Panc1 (cell line): ENCODE measurements at regions not wholly inside any gene's neighbourhood (a gene's known extent, or its start where the extent isn't known, plus 50 kb on each side); places are given as distances from the start of the nearest gene placed in this dataset.

Experiments used
- ATAC-seq: fragments of 200-7000 bp; cut with Tn5 transposase; 2 replicates; pipeline ENCODE4 v1.9.1; 2020; ENCODE audit warnings: mild to moderate bottlenecking, moderate library complexity
- BruUV-seq: library from RNA; stranded (reverse); fragments of 400-500 nt; replicated peaks from 2 replicates; lab custom pipeline; 2021; lab: Mats Ljungman, UMichigan
- CTCF ChIA-PET: fragments of 300-600 bp; sonication (Branson Sonifier 250); formaldehyde crosslinking; loops from one replicate; lab custom pipeline; 2022; ENCODE audit warnings: antibody characterized with exemption; lab: Charles Lee
- POLR2A ChIA-PET: fragments of 300-600 bp; sonication (Branson Sonifier 250); formaldehyde crosslinking; loops from one replicate; lab custom pipeline; 2022; ENCODE audit warnings: antibody characterized with exemption; lab: Charles Lee
- DNase-seq: peaks from one replicate; pipeline ENCODE4 v3.0.0-alpha.2; 2010; ENCODE audit warnings: low read depth, low spot score
- H3K27ac ChIP-seq: 2 replicates; pipeline ENCODE4 v1.5.1; 2011; ENCODE audit warnings: mild to moderate bottlenecking, low read length, inconsistent platforms
- H3K27me3 ChIP-seq: fragments of 200-500 bp; sonication (Bioruptor generic); 2 replicates; pipeline ENCODE4 v1.6.0; 2014; ENCODE audit warnings: low read length, inconsistent platforms; ENCODE audit not compliant: control insufficient read depth, insufficient read depth
- H3K36me3 ChIP-seq: fragments of 200-500 bp; sonication (Bioruptor generic); 2 replicates; pipeline ENCODE4 v1.5.1; 2014; ENCODE audit warnings: inconsistent platforms, mild to moderate bottlenecking, low read length, moderate library complexity; ENCODE audit not compliant: control insufficient read depth, insufficient read depth
- H3K4me1 ChIP-seq: 2 replicates; pipeline ENCODE4 v1.5.1; 2011; ENCODE audit warnings: inconsistent platforms, mild to moderate bottlenecking, low read length, moderate library complexity; ENCODE audit not compliant: control insufficient read depth, insufficient read depth
- H3K4me3 ChIP-seq, 2 experiments: 2 replicates each; pipeline ENCODE4 v1.5.1; 2011 to 2012; ENCODE audit warnings: low read depth in 2 of 2, low read length in 2 of 2, mild to moderate bottlenecking in 2 of 2, inconsistent platforms in 1 of 2, moderate library complexity in 1 of 2
- H3K9me3 ChIP-seq: fragments of 200-500 bp; sonication (Bioruptor generic); 2 replicates; pipeline ENCODE4 v1.5.1; 2014; ENCODE audit warnings: low read depth, mild to moderate bottlenecking, inconsistent platforms, low read length, moderate library complexity; ENCODE audit not compliant: control insufficient read depth, insufficient read depth
- CTCF ChIP-seq: fragments of 450-650 bp; IDR thresholded peaks from 2 replicates; pipeline ENCODE4 v1.5.1; 2017; ENCODE audit warnings: mild to moderate bottlenecking
- POLR2AphosphoS5 ChIP-seq: IDR thresholded peaks from 2 replicates; pipeline ENCODE4 v1.6.1; 2012; ENCODE audit warnings: mild to moderate bottlenecking, low read depth, low read length, moderate library complexity
- REST ChIP-seq, 2 experiments: IDR thresholded peaks; 2 replicates each; pipeline ENCODE4 v1.6.1; 2011 to 2012; ENCODE audit warnings: low read depth in 2 of 2, control low read depth in 1 of 2, low read length in 1 of 2, mild to moderate bottlenecking in 1 of 2, moderate library complexity in 1 of 2; ENCODE audit not compliant: insufficient read depth in 1 of 2
- SIN3A ChIP-seq: IDR thresholded peaks from 2 replicates; pipeline ENCODE4 v1.6.1; 2012; ENCODE audit warnings: low read depth, mild to moderate bottlenecking, low read length, moderate library complexity, borderline replicate concordance; ENCODE audit not compliant: insufficient read depth
- TCF7L2 ChIP-seq: IDR thresholded peaks from 2 replicates; pipeline ENCODE4 v1.6.1; 2011; ENCODE audit warnings: mild to moderate bottlenecking, low read depth, low read length, inconsistent platforms
- in situ Hi-C: cut with HindIII; loops from 2 replicates; pipeline ENCODE4 v1.10.0; 2016; ENCODE audit warnings: low sequenced_read_pairs, low pct_unique_long_range_greater_than_20kb
- intact Hi-C: fragments of 100-400 bp; cut with micrococcal nuclease; formaldehyde crosslinking; loops from one replicate; pipeline ENCODE4 v1.10.0; 2022; ENCODE audit not compliant: unreplicated experiment

GRCh38 chr14:25953532-25954139 lies 644.2 kb downstream of the NOVA1 start:
- no peak for TF ChIP-seq CTCF
- no peak for TF ChIP-seq SIN3A
- TF ChIP-seq REST (IDR thresholded peaks at IDR 0.05; ENCODE audit: insufficient read depth in 1 of 2, low read depth in 2 of 2, low read length in 1 of 2) = no peak
- TF ChIP-seq TCF7L2 = no peak
- no peak for TF ChIP-seq POLR2AphosphoS5
- no peak overlapping the region for H3K4me3 ChIP-seq
- no peaks in the 10 kb centered on the region for H3K36me3 ChIP-seq
- no peaks in the 10 kb centered on the region for H3K4me1 ChIP-seq
- H3K9me3 ChIP-seq = no peaks in the 10 kb centered on the region
- intact Hi-C loops (no loop called here), in situ Hi-C loops (no loop called here)
- no peak overlapping the region for H3K27ac ChIP-seq
- no peak for ATAC-seq
- no peak for DNase-seq
- ChIA-PET CTCF (no interaction called here), POLR2A (no interaction called here)
- BruUV-seq = no TSS peak
- no peaks in the 10 kb centered on the region for H3K27me3 ChIP-seq

GRCh38 chr14:25945746-25946145 lies 652.1 kb downstream of the NOVA1 start:
- in situ Hi-C loops = no loop called here
- intact Hi-C loops = no loop called here
- DNase-seq (no peak), ATAC-seq (no peak)
- Histone ChIP-seq H3K4me3 (no peak overlapping the region), H3K36me3 (no peaks in the 10 kb centered on the region), H3K4me1 (no peaks in the 10 kb centered on the region), H3K27ac (no peak overlapping the region), H3K27me3 (no peaks in the 10 kb centered on the region), H3K9me3 (no peaks in the 10 kb centered on the region)
- no TSS peak for BruUV-seq
- CTCF ChIA-PET = no interaction called here
- no peak for TF ChIP-seq REST (IDR thresholded peaks at IDR 0.05; ENCODE audit: insufficient read depth in 1 of 2, low read depth in 2 of 2, low read length in 1 of 2)
- no peak for TF ChIP-seq SIN3A
- no peak for TF ChIP-seq TCF7L2
- no peak for TF ChIP-seq CTCF
- no peak for TF ChIP-seq POLR2AphosphoS5
- POLR2A ChIA-PET = no interaction called here
